Caco-2 (cell line): ENCODE measurements at regions not wholly inside any gene's neighbourhood (a gene's known extent, or its start where the extent isn't known, plus 50 kb on each side); places are given as distances from the start of the nearest gene placed in this dataset.
"Not testable (repeated sequence)": the region's sequence is repeated elsewhere in the genome, so short reads cannot be mapped to it uniquely, and the experiment has no call there.

ENCODE experiments used
- BruUV-seq: library from RNA; stranded (reverse); fragments of 400-500 nt; replicated peaks from 2 replicates; lab custom pipeline; 2021; lab: Mats Ljungman, UMichigan
- CTCF ChIA-PET: fragments of 300-600 bp; sonication (Branson Sonifier 250); formaldehyde crosslinking; loops from one replicate; lab custom pipeline; 2022; ENCODE audit warnings: antibody characterized with exemption; lab: Charles Lee
- POLR2A ChIA-PET: fragments of 300-600 bp; sonication (Branson Sonifier 250); formaldehyde crosslinking; loops from one replicate; lab custom pipeline; 2022; ENCODE audit warnings: antibody characterized with exemption; lab: Charles Lee
- DNase-seq, 2 experiments: peaks; one replicate each; pipeline versions ENCODE4 v3.0.0 to v3.0.0-alpha.2; 2020 to 2022
- H3K27me3 ChIP-seq: replicated peaks from 2 replicates; pipeline ENCODE4 v1.6.0; 2011; ENCODE audit warnings: low read length; ENCODE audit not compliant: control insufficient read depth, insufficient read depth
- H3K36me3 ChIP-seq: 2 replicates; pipeline ENCODE4 v1.5.1; 2011; ENCODE audit warnings: low read length; ENCODE audit not compliant: control insufficient read depth, insufficient read depth
- H3K4me1 ChIP-seq: fragments of 250-450 bp; sonication (Bioruptor Pico); 2 replicates; pipeline ENCODE4 v1.5.1; 2020; ENCODE audit warnings: mild to moderate bottlenecking
- H3K4me3 ChIP-seq: 2 replicates; pipeline ENCODE4 v1.5.1; 2011; ENCODE audit warnings: low read depth, mild to moderate bottlenecking, control low read depth, low read length
- H3K9me3 ChIP-seq: fragments of 250-450 bp; sonication (Bioruptor Pico); 2 replicates; pipeline ENCODE4 v1.5.1; 2020; ENCODE audit warnings: mild to moderate bottlenecking, moderate library complexity
- H3K27ac Mint-ChIP-seq: one replicate; pipeline ENCODE4 v1.8.0; 2022; ENCODE audit warnings: mixed read lengths; ENCODE audit not compliant: unreplicated experiment
- H3K27me3 Mint-ChIP-seq: one replicate; pipeline ENCODE4 v1.8.0; 2022; ENCODE audit warnings: mixed read lengths; ENCODE audit not compliant: insufficient read depth, unreplicated experiment
- H3K36me3 Mint-ChIP-seq: one replicate; pipeline ENCODE4 v1.8.0; 2022; ENCODE audit warnings: mild to moderate bottlenecking, mixed read lengths; ENCODE audit not compliant: insufficient read depth, unreplicated experiment
- H3K4me1 Mint-ChIP-seq: one replicate; pipeline ENCODE4 v1.8.0; 2022; ENCODE audit warnings: low read depth, mixed read lengths; ENCODE audit not compliant: unreplicated experiment
- H3K4me3 Mint-ChIP-seq: one replicate; pipeline ENCODE4 v1.8.0; 2022; ENCODE audit warnings: mild to moderate bottlenecking, moderate library complexity, mixed read lengths; ENCODE audit not compliant: unreplicated experiment
- H3K9me3 Mint-ChIP-seq: one replicate; pipeline ENCODE4 v1.8.0; 2022; ENCODE audit warnings: mixed read lengths; ENCODE audit not compliant: unreplicated experiment
- intact Hi-C: fragments of 100-400 bp; cut with micrococcal nuclease; formaldehyde crosslinking; loops from one replicate; pipeline ENCODE4 v1.10.0; 2022; ENCODE audit not compliant: unreplicated experiment
- TF ChIP-seq, protein P1 (sequence below), 2 experiments: fragments of 200-600 bp in 1 of 2; IDR thresholded peaks; 1 replicate in 1 of 2; 2 replicates in 1 of 2; pipeline versions ENCODE4 v1.5.1 to v1.8.0; 2011 to 2022; ENCODE audit warnings: antibody characterized with exemption in 1 of 2, control low read depth in 1 of 2, inconsistent platforms in 1 of 2, low read depth in 1 of 2, low read length in 1 of 2, mild to moderate bottlenecking in 1 of 2, moderate library complexity in 1 of 2; ENCODE audit not compliant: insufficient read depth in 1 of 2, severe bottlenecking in 1 of 2, unreplicated experiment in 1 of 2

DNA sequence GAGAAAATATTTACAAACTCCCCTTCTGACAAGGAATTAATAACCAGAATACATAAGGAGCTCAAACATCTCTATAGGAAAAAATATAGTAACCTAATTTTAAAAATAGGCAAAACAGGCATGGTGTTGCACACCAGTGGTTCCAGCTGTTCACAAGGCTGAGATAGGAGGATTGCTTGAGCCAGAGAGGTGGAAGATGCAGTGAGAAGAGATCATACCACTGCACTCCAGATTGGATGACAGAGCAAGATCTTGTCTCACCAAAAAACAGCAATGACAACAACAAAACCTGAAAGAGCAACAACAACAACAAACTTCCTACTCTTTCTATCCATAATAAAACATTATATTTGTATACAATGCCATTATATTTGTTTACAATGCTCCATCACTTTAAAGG lies 304.4 kb upstream of the CNTNAP2 start:
- Mint-ChIP-seq H3K4me1 (no peaks in the 10 kb centered on the region), H3K9me3 (no peaks in the 10 kb centered on the region), H3K27me3 (no peaks in the 10 kb centered on the region), H3K27ac (no peak overlapping the region), H3K4me3 (no peak overlapping the region), H3K36me3 (no peaks in the 10 kb centered on the region)
- Histone ChIP-seq H3K9me3 (no peaks in the 10 kb centered on the region), H3K36me3 (no peaks in the 10 kb centered on the region), H3K4me1 (no peaks in the 10 kb centered on the region), H3K27me3 (no peaks in the 10 kb centered on the region), H3K4me3 (no peak overlapping the region)
- BruUV-seq = no TSS peak
- no peak for DNase-seq
- intact Hi-C loops = no loop called here
- POLR2A ChIA-PET = no interaction called here
- TF ChIP-seq, protein P1, sequence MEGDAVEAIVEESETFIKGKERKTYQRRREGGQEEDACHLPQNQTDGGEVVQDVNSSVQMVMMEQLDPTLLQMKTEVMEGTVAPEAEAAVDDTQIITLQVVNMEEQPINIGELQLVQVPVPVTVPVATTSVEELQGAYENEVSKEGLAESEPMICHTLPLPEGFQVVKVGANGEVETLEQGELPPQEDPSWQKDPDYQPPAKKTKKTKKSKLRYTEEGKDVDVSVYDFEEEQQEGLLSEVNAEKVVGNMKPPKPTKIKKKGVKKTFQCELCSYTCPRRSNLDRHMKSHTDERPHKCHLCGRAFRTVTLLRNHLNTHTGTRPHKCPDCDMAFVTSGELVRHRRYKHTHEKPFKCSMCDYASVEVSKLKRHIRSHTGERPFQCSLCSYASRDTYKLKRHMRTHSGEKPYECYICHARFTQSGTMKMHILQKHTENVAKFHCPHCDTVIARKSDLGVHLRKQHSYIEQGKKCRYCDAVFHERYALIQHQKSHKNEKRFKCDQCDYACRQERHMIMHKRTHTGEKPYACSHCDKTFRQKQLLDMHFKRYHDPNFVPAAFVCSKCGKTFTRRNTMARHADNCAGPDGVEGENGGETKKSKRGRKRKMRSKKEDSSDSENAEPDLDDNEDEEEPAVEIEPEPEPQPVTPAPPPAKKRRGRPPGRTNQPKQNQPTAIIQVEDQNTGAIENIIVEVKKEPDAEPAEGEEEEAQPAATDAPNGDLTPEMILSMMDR (IDR thresholded peaks at IDR 0.05; ENCODE audit: insufficient read depth in 1 of 2, low read depth in 1 of 2, low read length in 1 of 2, severe bottlenecking in 1 of 2, unreplicated experiment in 1 of 2) = no peak
- CTCF ChIA-PET = no interaction called here

DNA sequence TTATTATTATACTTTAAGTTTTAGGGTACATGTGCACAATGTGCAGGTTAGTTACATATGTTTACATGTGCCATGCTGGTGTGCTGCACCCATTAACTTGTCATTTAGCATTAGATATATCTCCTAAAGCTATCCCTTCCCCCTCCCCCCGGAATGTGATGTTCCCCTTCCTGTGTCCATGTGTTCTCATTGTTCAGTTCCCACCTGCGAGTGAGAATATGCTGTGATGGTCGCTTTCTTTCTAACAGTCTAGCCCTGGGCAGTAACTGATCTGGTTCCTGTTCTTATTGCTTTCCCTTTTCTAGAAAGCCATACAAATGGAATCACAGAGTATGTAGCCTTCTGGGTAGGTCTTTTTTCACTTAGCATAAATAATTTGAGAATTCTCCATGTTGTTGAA lies 311.1 kb upstream of the CNTNAP2 start:
- DNase-seq, H3K27ac Mint-ChIP-seq, H3K36me3 Mint-ChIP-seq, H3K9me3 ChIP-seq, H3K4me1 Mint-ChIP-seq, BruUV-seq, intact Hi-C loops, H3K4me3 Mint-ChIP-seq, H3K4me1 ChIP-seq, H3K4me3 ChIP-seq, H3K36me3 ChIP-seq, H3K27me3 Mint-ChIP-seq, CTCF ChIA-PET, H3K27me3 ChIP-seq, POLR2A ChIA-PET, H3K9me3 Mint-ChIP-seq: not testable (repeated sequence)

DNA sequence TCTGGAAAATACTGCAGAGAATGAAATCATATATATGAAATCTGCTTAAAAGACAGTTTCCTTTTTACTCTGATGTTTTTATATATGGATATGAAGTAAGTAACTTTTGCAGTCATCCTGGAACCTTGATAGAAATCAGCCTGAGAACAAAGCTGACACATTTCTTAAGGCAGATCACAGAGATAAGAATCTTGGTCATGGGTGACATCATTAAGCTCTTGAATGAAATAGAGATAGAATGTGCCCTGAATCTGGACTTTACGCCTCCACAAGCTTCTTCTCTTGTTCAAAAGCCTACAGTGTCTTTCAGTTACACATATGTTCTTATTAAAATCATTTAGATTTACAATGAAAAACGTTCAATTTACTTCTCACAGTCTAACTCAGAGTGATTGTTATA lies 319.1 kb upstream of the CNTNAP2 start:
- Histone ChIP-seq H3K9me3 (no peaks in the 10 kb centered on the region), H3K27me3 (no peaks in the 10 kb centered on the region), H3K36me3 (no peaks in the 10 kb centered on the region), H3K4me1 (no peaks in the 10 kb centered on the region), H3K4me3 (no peak overlapping the region)
- no TSS peak for BruUV-seq
- no peaks in the 10 kb centered on the region for H3K36me3 Mint-ChIP-seq
- H3K4me1 Mint-ChIP-seq = no peaks in the 10 kb centered on the region
- H3K4me3 Mint-ChIP-seq = no peak overlapping the region
- intact Hi-C loops = no loop called here
- H3K27ac Mint-ChIP-seq = no peak overlapping the region
- DNase-seq = no peak
- TF ChIP-seq, protein P1 (IDR thresholded peaks at IDR 0.05; ENCODE audit: insufficient read depth in 1 of 2, low read depth in 1 of 2, low read length in 1 of 2, severe bottlenecking in 1 of 2, unreplicated experiment in 1 of 2) = no peak
- ChIA-PET POLR2A (no interaction called here), CTCF (no interaction called here)
- H3K27me3 Mint-ChIP-seq = no peaks in the 10 kb centered on the region
- no peaks in the 10 kb centered on the region for H3K9me3 Mint-ChIP-seq

DNA sequence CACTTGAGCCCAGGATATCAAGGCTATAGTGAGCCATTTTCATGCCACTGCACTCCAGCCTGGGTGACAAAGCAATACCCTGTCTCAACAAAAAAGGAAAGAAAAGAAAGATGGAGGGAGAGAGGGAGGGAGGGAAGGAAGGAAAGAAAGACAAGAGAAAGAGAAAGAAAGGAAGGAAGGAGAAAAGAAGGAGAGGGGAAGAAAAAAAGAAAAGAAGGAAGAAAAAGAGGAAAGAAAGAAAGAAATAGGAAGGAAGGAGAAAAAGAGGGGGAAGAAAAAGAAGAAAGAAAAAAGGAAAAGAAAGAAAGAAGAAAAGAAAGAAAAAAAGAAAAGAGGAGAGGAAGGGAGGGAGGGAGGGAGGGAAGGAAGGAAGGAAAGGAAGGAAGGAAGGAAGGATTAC lies 321.5 kb upstream of the CNTNAP2 start:
- CTCF ChIA-PET = no interaction called here
- H3K36me3 Mint-ChIP-seq = no peaks in the 10 kb centered on the region
- no peaks in the 10 kb centered on the region for H3K4me1 ChIP-seq
- no peak overlapping the region for H3K4me3 ChIP-seq
- BruUV-seq = no TSS peak
- POLR2A ChIA-PET = no interaction called here
- no peaks in the 10 kb centered on the region for H3K27me3 ChIP-seq
- H3K27ac Mint-ChIP-seq = no peak overlapping the region
- intact Hi-C loops = no loop called here
- no peaks in the 10 kb centered on the region for H3K36me3 ChIP-seq
- H3K27me3 Mint-ChIP-seq = no peaks in the 10 kb centered on the region
- H3K9me3 ChIP-seq = no peaks in the 10 kb centered on the region
- H3K4me3 Mint-ChIP-seq = no peak overlapping the region
- TF ChIP-seq, protein P1 (IDR thresholded peaks at IDR 0.05; ENCODE audit: insufficient read depth in 1 of 2, low read depth in 1 of 2, low read length in 1 of 2, severe bottlenecking in 1 of 2, unreplicated experiment in 1 of 2) = no peak
- DNase-seq = no peak
- no peaks in the 10 kb centered on the region for H3K9me3 Mint-ChIP-seq
- no peaks in the 10 kb centered on the region for H3K4me1 Mint-ChIP-seq
